NB4 (cell line): ENCODE measurements at regions not wholly inside any gene's neighbourhood (a gene's known extent, or its start where the extent isn't known, plus 50 kb on each side); places are given as distances from the start of the nearest gene placed in this dataset.

ENCODE experiments used
- CTCF ChIP-seq: IDR thresholded peaks from one replicate; pipeline ENCODE4 v1.5.1; 2012; ENCODE audit warnings: low read depth, low read length
- MAX ChIP-seq: IDR thresholded peaks from 2 replicates; pipeline ENCODE4 v1.6.1; 2011; ENCODE audit warnings: low read depth, low read length
- POLR2A ChIP-seq: IDR thresholded peaks from 2 replicates; pipeline ENCODE4 v1.6.1; 2011; ENCODE audit warnings: mild to moderate bottlenecking; ENCODE audit not compliant: insufficient read length; ENCODE audit errors: extremely low read depth

GRCh38 chr7:125136755-125137532 is 207.3 kb upstream of the POT1 start:
- no peak for TF ChIP-seq CTCF
- TF ChIP-seq MAX: no peak
- TF ChIP-seq POLR2A: no peak
